ENCODE measurements at regions not wholly inside any gene's neighbourhood (a gene's known extent, or its start where the extent isn't known, plus 50 kb on each side); places are given as distances from the start of the nearest gene placed in this dataset.

- POLR2A ChIA-PET, result no interaction called here
- peaks cover 4 to 7% of the 10 kb centered on the region in 2 donors for H3K27me3 Mint-ChIP-seq
Measured at GRCh38 chr13:73369095-73369494, 310.3 kb downstream of the KLF5 start.

GRCh38 chr13:73368608-73369007 lies 309.8 kb downstream of the KLF5 start:
- CTCF ChIA-PET, result no interaction called here

More at GRCh38 chr13:73369095-73369494, 310.3 kb downstream of the KLF5 start:
- ATAC-seq (replicated peaks in 1 of 4) (no peak), DNase-seq (no peak)
- Histone ChIP-seq H3K4me3 (ENCODE audit: control insufficient read depth in 1 of 2, extremely low read depth in 1 of 2, low read length in 1 of 2) (no peak overlapping the region), H3K4me1 (ENCODE audit: control insufficient read depth in 1 of 2, extremely low read depth in 1 of 2, insufficient read depth in 2 of 2, low read length in 2 of 2) (no peaks in the 10 kb centered on the region), H3K27me3 (replicated peaks in 1 of 2; ENCODE audit: control insufficient read depth in 2 of 2, extremely low read depth in 1 of 2, insufficient read depth in 2 of 2, low read length in 1 of 2) (peaks cover 0 to 4% of the 10 kb centered on the region in 2 experiments), H3K9me3 (no peaks in the 10 kb centered on the region), H3K36me3 (ENCODE audit: control insufficient read depth in 2 of 2, extremely low read depth in 1 of 2, insufficient read depth in 1 of 2, low read length in 1 of 2) (no peaks in the 10 kb centered on the region), H3K27ac (ENCODE audit: low read length) (no peak overlapping the region)
- Mint-ChIP-seq H3K4me1 (no peaks in the 10 kb centered on the region), H3K27ac (no peak overlapping the region), H3K36me3 (no peaks in the 10 kb centered on the region), H3K9me3 (no peaks in the 10 kb centered on the region), H3K4me3 (no peak overlapping the region)
- 100% methylated on average over 2 of the region's 2 CpGs for WGBS (ENCODE audit: insufficient coverage)
- CTCF ChIA-PET, result interaction anchor here in 1 of 2 donors (0.6 kb wide), 1 partner anchor 1189 kb away, joined by 4 read pairs; no protein-coding TSS in a partner anchor

DNA sequence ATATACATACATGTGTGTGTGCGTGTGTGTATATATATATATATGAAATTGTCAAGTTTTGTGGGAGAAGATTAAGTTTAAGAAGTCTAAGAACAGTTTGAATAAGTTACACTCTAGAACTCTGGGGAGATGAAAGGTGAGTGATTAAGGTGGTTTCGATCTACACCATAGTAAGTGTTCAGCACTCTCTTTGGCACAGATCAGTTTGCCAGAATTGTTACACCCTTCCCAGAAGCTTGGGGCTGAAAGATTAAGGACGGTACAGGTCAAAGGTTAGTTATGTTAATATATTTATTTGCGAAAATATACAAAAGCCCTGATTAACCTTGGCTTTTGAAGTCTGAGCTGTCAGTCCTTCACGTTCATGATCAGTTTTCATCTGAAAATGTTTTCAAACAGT lies 309.1 kb downstream of the KLF5 start:
- DNase-seq (no peak), ATAC-seq (replicated peaks in 1 of 4) (no peak)
- no peaks in the 10 kb centered on the region for H3K36me3 Mint-ChIP-seq
- peaks cover 0 to 4% of the 10 kb centered on the region in 2 experiments for H3K27me3 ChIP-seq (replicated peaks in 1 of 2; ENCODE audit: control insufficient read depth in 2 of 2, extremely low read depth in 1 of 2, insufficient read depth in 2 of 2, low read length in 1 of 2)
- no peak overlapping the region for H3K27ac ChIP-seq (ENCODE audit: low read length)
- WGBS (ENCODE audit: insufficient coverage), result no CpG with 5 or more reads among the region's 5 CpGs
- H3K4me1 Mint-ChIP-seq, result no peaks in the 10 kb centered on the region
- no peaks in the 10 kb centered on the region for H3K4me1 ChIP-seq (ENCODE audit: control insufficient read depth in 1 of 2, extremely low read depth in 1 of 2, insufficient read depth in 2 of 2, low read length in 2 of 2)
- H3K9me3 ChIP-seq, result no peaks in the 10 kb centered on the region
- no peak overlapping the region for H3K4me3 ChIP-seq (ENCODE audit: control insufficient read depth in 1 of 2, extremely low read depth in 1 of 2, low read length in 1 of 2)
- H3K4me3 Mint-ChIP-seq, result no peak overlapping the region
- CTCF ChIA-PET, result no interaction called here
- H3K36me3 ChIP-seq (ENCODE audit: control insufficient read depth in 2 of 2, extremely low read depth in 1 of 2, insufficient read depth in 1 of 2, low read length in 1 of 2), result no peaks in the 10 kb centered on the region
- H3K9me3 Mint-ChIP-seq, result no peaks in the 10 kb centered on the region
- no peak overlapping the region for H3K27ac Mint-ChIP-seq
- peaks cover 4 to 6% of the 10 kb centered on the region in 2 donors for H3K27me3 Mint-ChIP-seq
- POLR2A ChIA-PET, result interaction anchor here (0.7 kb wide), 2 partner anchors 9 to 437 kb away, joined by 3 read pairs; no protein-coding TSS in a partner anchor

More at GRCh38 chr13:73368608-73369007, 309.8 kb downstream of the KLF5 start:
- H3K36me3 Mint-ChIP-seq, result no peaks in the 10 kb centered on the region
- no peak overlapping the region for H3K4me3 ChIP-seq (ENCODE audit: control insufficient read depth in 1 of 2, extremely low read depth in 1 of 2, low read length in 1 of 2)
- whole genome bisulfite sequencing (ENCODE audit: insufficient coverage), result 100% methylated on average over 3 of the region's 5 CpGs
- ATAC-seq (replicated peaks in 1 of 4) (no peak), DNase-seq (no peak)
- no peak overlapping the region for H3K27ac Mint-ChIP-seq
- no peaks in the 10 kb centered on the region for H3K9me3 Mint-ChIP-seq
- no peak overlapping the region for H3K27ac ChIP-seq (ENCODE audit: low read length)
- H3K36me3 ChIP-seq (ENCODE audit: control insufficient read depth in 2 of 2, extremely low read depth in 1 of 2, insufficient read depth in 1 of 2, low read length in 1 of 2), result no peaks in the 10 kb centered on the region
- H3K27me3 Mint-ChIP-seq, result peaks cover 4 to 7% of the 10 kb centered on the region in 2 donors
- no peaks in the 10 kb centered on the region for H3K4me1 Mint-ChIP-seq
- peaks cover 0 to 4% of the 10 kb centered on the region in 2 experiments for H3K27me3 ChIP-seq (replicated peaks in 1 of 2; ENCODE audit: control insufficient read depth in 2 of 2, extremely low read depth in 1 of 2, insufficient read depth in 2 of 2, low read length in 1 of 2)
- H3K4me1 ChIP-seq (ENCODE audit: control insufficient read depth in 1 of 2, extremely low read depth in 1 of 2, insufficient read depth in 2 of 2, low read length in 2 of 2), result no peaks in the 10 kb centered on the region
- POLR2A ChIA-PET, result interaction anchor here in 1 of 2 donors (0.7 kb wide), 1 partner anchor 8 kb away, joined by 3 read pairs; no protein-coding TSS in a partner anchor
- H3K4me3 Mint-ChIP-seq, result no peak overlapping the region
- H3K9me3 ChIP-seq, result no peaks in the 10 kb centered on the region

- CTCF ChIA-PET, result no interaction called here
- H3K27ac ChIP-seq (ENCODE audit: low read length), result no peak overlapping the region
- H3K27me3 ChIP-seq (replicated peaks in 1 of 2; ENCODE audit: control insufficient read depth in 2 of 2, extremely low read depth in 1 of 2, insufficient read depth in 2 of 2, low read length in 1 of 2), result no peaks in the 10 kb centered on the region
- 63% methylated on average over 1 of the region's 3 CpGs for WGBS (ENCODE audit: insufficient coverage)
- Mint-ChIP-seq H3K4me3 (no peak overlapping the region), H3K36me3 (no peaks in the 10 kb centered on the region), H3K27me3 (peaks cover 0 to 3% of the 10 kb centered on the region in 2 donors), H3K27ac (no peak overlapping the region), H3K4me1 (no peaks in the 10 kb centered on the region), H3K9me3 (no peaks in the 10 kb centered on the region)
- POLR2A ChIA-PET, result no interaction called here
- no peaks in the 10 kb centered on the region for H3K9me3 ChIP-seq
- no peak for DNase-seq
- no peak overlapping the region for H3K4me3 ChIP-seq (ENCODE audit: control insufficient read depth in 1 of 2, extremely low read depth in 1 of 2, low read length in 1 of 2)
- ATAC-seq (replicated peaks in 1 of 4), result no peak
- no peaks in the 10 kb centered on the region for H3K4me1 ChIP-seq (ENCODE audit: control insufficient read depth in 1 of 2, extremely low read depth in 1 of 2, insufficient read depth in 2 of 2, low read length in 2 of 2)
- no peaks in the 10 kb centered on the region for H3K36me3 ChIP-seq (ENCODE audit: control insufficient read depth in 2 of 2, extremely low read depth in 1 of 2, insufficient read depth in 1 of 2, low read length in 1 of 2)
Measured at GRCh38 chr13:73366241-73366640, 307.4 kb downstream of the KLF5 start.

GRCh38 chr13:73365681-73366080 lies 306.9 kb downstream of the KLF5 start:
- ChIA-PET POLR2A (interaction anchor here in 1 of 2 donors (0.6 kb wide), 1 partner anchor 234 kb away, joined by 4 read pairs; no protein-coding TSS in a partner anchor), CTCF (no interaction called here)
- Mint-ChIP-seq H3K4me1 (no peaks in the 10 kb centered on the region), H3K27ac (no peak overlapping the region), H3K27me3 (no peaks in the 10 kb centered on the region), H3K9me3 (no peaks in the 10 kb centered on the region), H3K36me3 (no peaks in the 10 kb centered on the region), H3K4me3 (no peak overlapping the region)
- Histone ChIP-seq H3K9me3 (no peaks in the 10 kb centered on the region), H3K27ac (ENCODE audit: low read length) (no peak overlapping the region), H3K36me3 (ENCODE audit: control insufficient read depth in 2 of 2, extremely low read depth in 1 of 2, insufficient read depth in 1 of 2, low read length in 1 of 2) (no peaks in the 10 kb centered on the region), H3K27me3 (replicated peaks in 1 of 2; ENCODE audit: control insufficient read depth in 2 of 2, extremely low read depth in 1 of 2, insufficient read depth in 2 of 2, low read length in 1 of 2) (no peaks in the 10 kb centered on the region), H3K4me1 (ENCODE audit: control insufficient read depth in 1 of 2, extremely low read depth in 1 of 2, insufficient read depth in 2 of 2, low read length in 2 of 2) (no peaks in the 10 kb centered on the region), H3K4me3 (ENCODE audit: control insufficient read depth in 1 of 2, extremely low read depth in 1 of 2, low read length in 1 of 2) (no peak overlapping the region)
- DNase-seq (no peak), ATAC-seq (replicated peaks in 1 of 4) (no peak)
- 100% methylated on average over 1 of the region's 4 CpGs for WGBS (ENCODE audit: insufficient coverage)

GRCh38 chr13:73365252-73365651 lies 306.4 kb downstream of the KLF5 start:
- ATAC-seq (replicated peaks in 1 of 4) (no peak), DNase-seq (no peak)
- H3K4me1 Mint-ChIP-seq, result no peaks in the 10 kb centered on the region
- Histone ChIP-seq H3K4me3 (ENCODE audit: control insufficient read depth in 1 of 2, extremely low read depth in 1 of 2, low read length in 1 of 2) (no peak overlapping the region), H3K27me3 (replicated peaks in 1 of 2; ENCODE audit: control insufficient read depth in 2 of 2, extremely low read depth in 1 of 2, insufficient read depth in 2 of 2, low read length in 1 of 2) (no peaks in the 10 kb centered on the region), H3K36me3 (ENCODE audit: control insufficient read depth in 2 of 2, extremely low read depth in 1 of 2, insufficient read depth in 1 of 2, low read length in 1 of 2) (no peaks in the 10 kb centered on the region), H3K9me3 (no peaks in the 10 kb centered on the region), H3K27ac (ENCODE audit: low read length) (no peak overlapping the region), H3K4me1 (ENCODE audit: control insufficient read depth in 1 of 2, extremely low read depth in 1 of 2, insufficient read depth in 2 of 2, low read length in 2 of 2) (no peaks in the 10 kb centered on the region)
- no peaks in the 10 kb centered on the region for H3K36me3 Mint-ChIP-seq
- no peak overlapping the region for H3K4me3 Mint-ChIP-seq
- ChIA-PET CTCF (no interaction called here), POLR2A (interaction anchor here in 1 of 2 donors (0.6 kb wide), 1 partner anchor 235 kb away, joined by 4 read pairs; no protein-coding TSS in a partner anchor)
- no peak overlapping the region for H3K27ac Mint-ChIP-seq
- no peaks in the 10 kb centered on the region for H3K9me3 Mint-ChIP-seq
- WGBS (ENCODE audit: insufficient coverage), result no CpG with 5 or more reads among the region's 3 CpGs
- no peaks in the 10 kb centered on the region for H3K27me3 Mint-ChIP-seq

- H3K27me3 ChIP-seq (replicated peaks in 1 of 2; ENCODE audit: control insufficient read depth in 2 of 2, extremely low read depth in 1 of 2, insufficient read depth in 2 of 2, low read length in 1 of 2), result no peaks in the 10 kb centered on the region
- Mint-ChIP-seq H3K4me1 (no peaks in the 10 kb centered on the region), H3K27ac (no peak overlapping the region), H3K9me3 (no peaks in the 10 kb centered on the region), H3K36me3 (no peaks in the 10 kb centered on the region), H3K27me3 (no peaks in the 10 kb centered on the region), H3K4me3 (no peak overlapping the region)
- no peak overlapping the region for H3K4me3 ChIP-seq (ENCODE audit: control insufficient read depth in 1 of 2, extremely low read depth in 1 of 2, low read length in 1 of 2)
- CTCF ChIA-PET, result no interaction called here
- ATAC-seq (replicated peaks in 1 of 4), result no peak
- POLR2A ChIA-PET, result no interaction called here
- H3K9me3 ChIP-seq, result no peaks in the 10 kb centered on the region
- H3K36me3 ChIP-seq (ENCODE audit: control insufficient read depth in 2 of 2, extremely low read depth in 1 of 2, insufficient read depth in 1 of 2, low read length in 1 of 2), result no peaks in the 10 kb centered on the region
- H3K4me1 ChIP-seq (ENCODE audit: control insufficient read depth in 1 of 2, extremely low read depth in 1 of 2, insufficient read depth in 2 of 2, low read length in 2 of 2), result no peaks in the 10 kb centered on the region
- H3K27ac ChIP-seq (ENCODE audit: low read length), result no peak overlapping the region
- DNase-seq, result no peak
- no CpG with 5 or more reads among the region's 3 CpGs for WGBS (ENCODE audit: insufficient coverage)
Measured at GRCh38 chr13:73364736-73365135, 305.9 kb downstream of the KLF5 start.

Measured in T-cell (primary cell).